ENCODE measurements at regions not wholly inside any gene's neighbourhood (a gene's known extent, or its start where the extent isn't known, plus 50 kb on each side); places are given as distances from the start of the nearest gene placed in this dataset.
"Not testable (repeated sequence)": the region's sequence is repeated elsewhere in the genome, so short reads cannot be mapped to it uniquely, and the experiment has no call there.

- TF ChIP-seq EZH2 (IDR thresholded peaks at IDR 0.05; ENCODE audit: borderline replicate concordance, low read length): not testable (repeated sequence)
- TF ChIP-seq, protein P1, sequence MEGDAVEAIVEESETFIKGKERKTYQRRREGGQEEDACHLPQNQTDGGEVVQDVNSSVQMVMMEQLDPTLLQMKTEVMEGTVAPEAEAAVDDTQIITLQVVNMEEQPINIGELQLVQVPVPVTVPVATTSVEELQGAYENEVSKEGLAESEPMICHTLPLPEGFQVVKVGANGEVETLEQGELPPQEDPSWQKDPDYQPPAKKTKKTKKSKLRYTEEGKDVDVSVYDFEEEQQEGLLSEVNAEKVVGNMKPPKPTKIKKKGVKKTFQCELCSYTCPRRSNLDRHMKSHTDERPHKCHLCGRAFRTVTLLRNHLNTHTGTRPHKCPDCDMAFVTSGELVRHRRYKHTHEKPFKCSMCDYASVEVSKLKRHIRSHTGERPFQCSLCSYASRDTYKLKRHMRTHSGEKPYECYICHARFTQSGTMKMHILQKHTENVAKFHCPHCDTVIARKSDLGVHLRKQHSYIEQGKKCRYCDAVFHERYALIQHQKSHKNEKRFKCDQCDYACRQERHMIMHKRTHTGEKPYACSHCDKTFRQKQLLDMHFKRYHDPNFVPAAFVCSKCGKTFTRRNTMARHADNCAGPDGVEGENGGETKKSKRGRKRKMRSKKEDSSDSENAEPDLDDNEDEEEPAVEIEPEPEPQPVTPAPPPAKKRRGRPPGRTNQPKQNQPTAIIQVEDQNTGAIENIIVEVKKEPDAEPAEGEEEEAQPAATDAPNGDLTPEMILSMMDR (IDR thresholded peaks at IDR 0.05; ENCODE audit: low read length): not testable (repeated sequence)
Measured at GRCh38 chr1:146688893-146689292, 249.2 kb upstream of the NBPF12 start.
